ENCODE measurements at regions not wholly inside any gene's neighbourhood (a gene's known extent, or its start where the extent isn't known, plus 50 kb on each side); places are given as distances from the start of the nearest gene placed in this dataset.

GRCh38 chr14:104322531-104323366 lies 184.4 kb downstream of the KIF26A start:
- DNase-seq, result no peak

DNA sequence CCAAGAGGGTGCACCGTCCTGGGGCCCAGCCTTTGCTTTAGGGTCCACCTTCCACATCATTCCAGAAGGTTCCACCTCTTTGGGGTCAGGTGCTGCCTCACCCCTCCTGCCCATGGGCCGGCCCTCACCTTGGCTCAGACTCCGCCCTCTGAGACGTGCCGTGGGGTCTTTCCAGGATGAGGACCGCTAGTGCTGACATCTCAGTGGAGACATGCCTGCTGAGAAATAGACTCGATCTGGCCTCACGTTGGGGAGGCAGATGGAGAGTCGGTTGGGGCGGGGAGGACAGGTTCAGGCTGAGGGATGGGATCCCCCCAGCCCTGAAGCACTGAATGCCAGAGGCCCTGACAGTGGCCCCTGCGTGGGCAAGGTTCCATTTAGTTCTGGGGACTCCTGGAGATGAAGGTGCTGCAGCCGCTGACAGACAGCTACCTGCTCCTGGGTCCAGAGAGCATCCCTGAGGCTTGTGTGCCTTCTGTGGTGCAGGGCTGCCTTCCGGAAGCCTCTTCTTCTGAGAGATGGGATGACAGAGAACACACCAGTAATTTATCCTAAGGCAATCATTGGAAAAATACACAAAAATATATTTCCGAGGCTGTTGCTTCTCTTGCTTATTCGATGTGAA lies 185.3 kb downstream of the KIF26A start:
- DNase-seq, result no peak

DNA sequence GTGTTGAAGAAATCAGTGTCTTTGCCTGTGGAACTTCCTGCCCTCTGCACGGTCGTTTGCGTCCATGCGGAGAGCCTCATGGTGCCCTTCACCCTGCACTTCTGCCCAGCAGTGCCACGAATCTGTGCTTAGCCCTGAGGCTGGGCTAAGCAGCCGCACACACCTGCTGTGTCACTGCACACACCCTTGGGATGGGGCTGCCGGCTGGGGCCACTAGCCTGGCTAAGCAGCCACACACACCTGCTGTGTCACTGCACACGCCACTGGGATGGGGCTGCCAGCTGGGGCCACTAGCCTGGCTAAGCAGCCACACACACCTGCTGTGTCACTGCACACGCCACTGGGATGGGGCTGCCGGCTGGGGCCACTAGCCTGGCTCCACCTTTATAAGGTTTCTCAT lies 188.5 kb downstream of the KIF26A start:
- DNase-seq, result no peak

GRCh38 chr14:104328607-104329006 lies 190.2 kb downstream of the KIF26A start:
- DNase-seq, result no peak

GRCh38 chr14:104329793-104330192 lies 191.4 kb downstream of the KIF26A start:
- no peak for DNase-seq

GRCh38 chr14:104331871-104332605 lies 193.7 kb downstream of the KIF26A start:
- no peak for DNase-seq

GRCh38 chr14:104332634-104333270 lies 194.4 kb downstream of the KIF26A start:
- DNase-seq, result no peak

DNA sequence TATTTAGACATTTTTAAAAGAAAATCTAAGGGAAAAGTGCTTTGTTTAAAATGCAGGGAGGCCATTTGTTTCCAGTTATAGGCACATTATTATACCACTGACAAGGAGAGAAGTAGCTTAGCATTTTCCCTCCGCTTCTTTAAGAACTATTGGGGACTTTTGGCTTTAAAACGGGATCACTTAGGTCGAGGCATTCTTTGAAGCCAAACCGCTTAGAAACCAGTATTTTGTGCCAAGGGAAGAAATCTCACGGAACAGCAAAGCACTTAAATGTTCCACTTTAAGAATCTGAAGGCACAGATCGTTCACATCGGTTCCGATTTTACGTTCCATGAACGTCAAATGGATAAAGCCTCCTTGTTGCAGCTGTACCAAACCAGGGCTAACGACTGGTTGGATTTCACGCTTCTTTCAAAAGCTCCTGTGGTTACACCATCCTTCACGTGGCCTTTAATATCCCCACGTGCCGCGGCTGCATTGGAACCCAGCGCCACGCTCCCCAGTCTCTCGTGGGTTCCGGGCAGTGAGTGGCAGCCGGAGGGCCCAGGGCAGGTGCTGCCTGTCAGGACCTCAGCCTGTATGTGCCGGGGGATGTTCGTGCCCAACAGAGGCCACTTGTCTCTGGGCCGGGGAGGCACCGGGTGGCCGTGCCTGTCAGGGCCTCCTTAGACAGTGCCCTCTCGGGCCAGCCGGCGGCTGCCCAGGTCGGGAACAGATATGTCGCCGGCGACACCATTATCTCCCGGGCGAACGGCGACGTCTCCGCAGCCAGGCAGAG lies 195.4 kb downstream of the KIF26A start:
- DNase-seq, result no peak

DNA sequence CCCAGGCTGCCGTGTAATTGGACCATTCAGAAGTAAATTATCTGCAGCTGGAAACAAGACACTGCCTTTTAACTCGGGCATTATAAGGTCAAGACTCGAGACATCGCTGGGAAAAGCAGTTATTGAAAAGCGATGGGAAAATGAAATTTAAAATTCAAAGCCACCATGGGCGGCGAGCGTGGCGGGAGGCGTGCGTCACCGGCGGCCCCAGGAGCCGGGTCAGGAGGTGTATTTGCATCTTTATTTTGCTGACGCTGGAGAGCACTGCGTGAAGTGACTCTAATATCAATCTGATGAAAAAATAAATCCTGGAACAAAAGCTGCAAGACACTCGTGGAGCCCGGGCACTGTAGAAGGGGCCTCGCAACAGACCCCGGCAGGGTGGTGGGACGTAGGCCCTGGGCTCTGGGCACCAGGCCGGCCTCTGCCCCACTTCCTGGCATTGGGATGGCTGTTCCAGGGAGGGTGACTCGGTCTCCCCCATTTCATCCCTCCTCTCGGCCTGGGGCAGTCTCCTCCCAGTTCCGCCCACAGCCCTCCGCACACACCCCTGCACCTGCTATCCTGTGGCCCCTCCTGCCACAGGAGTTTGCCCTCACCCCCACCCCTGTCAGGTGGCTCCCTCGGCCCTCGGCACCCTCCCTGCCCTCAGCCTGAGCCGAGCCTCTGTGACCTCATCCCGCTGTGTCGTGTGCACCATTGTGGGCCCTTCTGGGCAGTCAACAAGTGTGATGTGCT lies 196.2 kb downstream of the KIF26A start:
- no peak for DNase-seq

DNA sequence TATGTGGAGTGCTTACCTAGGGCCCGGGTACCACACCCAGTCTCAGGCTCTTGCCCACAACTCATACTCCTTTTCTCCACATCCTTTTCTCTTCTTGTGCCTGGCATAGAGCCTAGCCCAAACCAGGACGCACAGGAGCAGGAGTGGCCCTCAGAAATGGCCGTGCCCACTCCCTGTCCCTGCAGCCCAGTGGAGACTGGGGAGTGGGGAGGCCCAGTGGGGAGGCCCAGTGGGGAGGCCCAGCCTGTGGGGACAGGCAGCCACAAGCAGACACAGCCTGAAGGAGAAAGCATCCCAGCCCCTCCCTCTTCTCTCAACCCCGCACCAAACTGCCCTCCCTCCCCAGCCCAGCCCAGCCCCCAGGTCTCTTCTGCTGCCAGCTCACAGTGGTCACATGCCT lies 196.8 kb downstream of the KIF26A start:
- no peak for DNase-seq

- no peak for DNase-seq
Observed at GRCh38 chr14:104335611-104336010, 197.2 kb downstream of the KIF26A start.

- DNase-seq, result no peak
Observed at GRCh38 chr14:104337351-104337750, 199.0 kb downstream of the KIF26A start.

GRCh38 chr14:104339361-104339760 lies 201.0 kb downstream of the KIF26A start:
- DNase-seq, result no peak

DNA sequence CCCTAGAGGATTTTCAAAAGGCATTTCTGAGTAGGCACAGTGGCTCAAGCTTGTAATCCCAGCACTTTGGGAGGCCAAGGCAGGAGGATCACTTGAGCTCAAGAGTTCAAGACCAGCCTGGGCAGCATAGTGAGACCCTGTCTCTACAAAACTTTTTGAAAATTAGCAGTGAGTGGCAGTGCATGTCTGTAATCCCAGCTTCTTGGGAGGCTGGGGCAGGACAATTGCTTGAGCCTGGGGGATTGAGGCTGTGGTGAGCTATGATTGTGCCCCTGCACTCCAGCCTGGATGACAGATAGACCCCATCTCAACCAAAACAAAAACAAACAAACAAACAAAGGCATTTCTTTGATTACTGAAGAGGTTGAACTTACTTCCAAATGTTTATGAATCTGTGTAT lies 201.4 kb downstream of the KIF26A start:
- no peak for DNase-seq

GRCh38 chr14:104341532-104342434 lies 203.4 kb downstream of the KIF26A start:
- DNase-seq, result no peak

DNA sequence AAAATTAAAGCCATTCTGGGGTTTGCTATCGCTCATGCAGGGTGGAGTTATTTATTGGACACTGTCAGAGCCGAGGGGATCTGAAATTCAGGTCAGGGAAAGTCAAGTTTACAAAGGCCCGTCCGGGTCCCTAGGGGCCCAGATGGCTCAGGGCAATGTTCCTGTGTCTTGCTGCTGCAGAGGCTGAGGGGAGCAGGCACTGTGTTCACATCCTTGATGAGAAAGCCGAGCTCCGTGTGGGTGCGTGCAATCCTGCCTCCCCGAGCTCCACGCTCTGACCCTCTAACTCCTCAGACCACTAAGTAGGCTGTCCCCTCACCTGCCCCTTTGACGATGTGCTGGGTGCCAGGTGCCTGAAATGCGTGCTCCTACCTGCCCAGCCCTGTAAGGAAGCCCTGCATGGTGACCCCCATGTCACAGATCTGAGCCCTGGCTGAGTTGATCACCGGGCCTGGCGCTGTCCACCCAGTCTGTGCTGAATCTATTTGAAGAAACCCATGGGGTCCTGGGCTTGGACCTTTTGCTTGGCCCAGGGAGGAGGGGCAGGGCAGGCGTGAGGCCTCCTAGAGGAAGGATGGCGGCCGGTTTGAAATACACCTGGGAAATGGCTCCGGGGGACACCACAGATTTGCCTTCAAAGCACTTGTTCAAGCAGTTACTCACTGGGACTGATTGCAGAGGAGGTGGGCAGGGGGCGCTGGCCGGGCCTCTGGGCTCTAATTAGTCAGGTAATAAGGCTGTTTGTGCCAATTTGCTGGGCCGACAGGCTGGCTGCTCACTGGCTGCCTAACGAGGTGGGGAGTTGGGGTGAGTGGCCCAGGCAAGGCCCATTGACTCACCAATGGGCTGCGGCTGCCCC lies 204.3 kb downstream of the KIF26A start:
- no peak for DNase-seq

GRCh38 chr14:104343294-104343625 lies 204.9 kb downstream of the KIF26A start:
- DNase-seq, result no peak

DNA sequence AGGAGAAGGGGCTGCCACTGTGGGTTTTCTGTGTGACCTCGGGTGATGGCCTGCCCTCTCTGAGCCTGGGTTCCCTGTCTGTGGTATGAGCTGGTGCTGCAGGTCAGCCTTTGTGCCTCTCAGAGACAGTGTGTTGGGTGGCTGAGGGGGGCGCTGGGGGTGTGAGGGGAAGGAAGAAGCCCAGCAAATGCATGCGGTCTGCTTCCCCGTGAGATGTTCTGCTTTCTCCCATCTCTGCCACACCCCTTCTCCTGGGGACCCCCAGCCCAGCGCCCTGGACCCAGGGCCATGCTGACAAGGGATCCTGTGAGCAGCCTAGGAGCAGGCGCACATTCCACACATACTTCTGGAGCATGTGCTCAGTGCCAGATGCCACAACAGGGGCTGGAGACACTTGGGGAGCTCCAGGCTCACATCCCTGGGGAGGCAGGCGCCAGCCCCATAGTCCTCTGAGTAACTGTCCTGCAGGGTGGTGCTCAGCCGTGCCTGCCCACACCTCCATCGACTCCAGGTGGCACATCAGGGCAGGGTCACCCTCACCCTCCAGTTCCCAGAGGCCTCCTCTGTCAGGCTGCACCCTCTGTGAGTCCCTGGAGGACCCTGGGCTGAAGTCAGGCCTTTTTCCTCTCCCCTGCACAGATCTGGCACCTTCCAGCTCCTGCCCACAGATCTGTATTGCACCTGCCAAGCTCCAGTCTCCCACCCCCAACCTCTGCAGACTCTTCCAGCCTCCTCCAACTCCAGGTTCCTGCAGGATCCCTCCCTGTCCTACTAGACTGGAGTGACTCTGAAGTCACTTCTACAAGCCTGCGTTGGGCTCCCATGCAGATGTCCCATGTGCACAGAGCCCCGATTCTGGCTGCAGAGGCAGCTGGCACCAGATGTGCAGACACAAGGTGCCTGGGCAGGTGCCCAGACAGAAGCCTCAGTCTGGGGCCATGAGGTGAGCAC lies 205.6 kb downstream of the KIF26A start:
- DNase-seq, result no peak
